ENCODE measurements at regions not wholly inside any gene's neighbourhood (a gene's known extent, or its start where the extent isn't known, plus 50 kb on each side); places are given as distances from the start of the nearest gene placed in this dataset.

- ATAC-seq, result no peak
- intact Hi-C loops (cut with DNase I, micrococcal nuclease), result loop anchor here in 1 of 2 donors (5.0 kb wide), 1 partner anchor 411 kb away; no protein-coding TSS in a partner anchor
- DNase-seq, result no peak
These were observed 598.8 kb upstream of the BRINP1 start for GRCh38 chr9:119967867-119968535.

- DNase-seq (no peak), ATAC-seq (no peak)
- intact Hi-C loops (cut with DNase I, micrococcal nuclease), result no loop called here
These were observed 594.6 kb upstream of the BRINP1 start for GRCh38 chr9:119963798-119964372.

GRCh38 chr9:119963258-119963797 lies 594.1 kb upstream of the BRINP1 start:
- no peak for ATAC-seq
- no peak for DNase-seq

GRCh38 chr9:119961774-119962424 lies 592.7 kb upstream of the BRINP1 start:
- ATAC-seq (peak; percentile 63), DNase-seq (peak in 1 of 2 donors; percentile 57)
- intact Hi-C loops (cut with DNase I, micrococcal nuclease), result no loop called here

More at GRCh38 chr9:119963258-119963797, 594.1 kb upstream of the BRINP1 start:
- intact Hi-C loops (cut with DNase I, micrococcal nuclease), result no loop called here

GRCh38 chr9:119959846-119960545 lies 590.8 kb upstream of the BRINP1 start:
- DNase-seq (no peak), ATAC-seq (no peak)
- intact Hi-C loops (cut with DNase I, micrococcal nuclease), result no loop called here

GRCh38 chr9:119956111-119956510 lies 586.9 kb upstream of the BRINP1 start:
- intact Hi-C loops (cut with DNase I, micrococcal nuclease), result no loop called here
- DNase-seq (no peak), ATAC-seq (no peak)

GRCh38 chr9:119955276-119955675 lies 586.0 kb upstream of the BRINP1 start:
- DNase-seq (no peak), ATAC-seq (no peak)
- intact Hi-C loops (cut with DNase I, micrococcal nuclease), result no loop called here

GRCh38 chr9:119951591-119951990 lies 582.4 kb upstream of the BRINP1 start:
- no peak for DNase-seq
- ATAC-seq, result no peak
- intact Hi-C loops (cut with DNase I, micrococcal nuclease), result no loop called here

GRCh38 chr9:119951090-119951489 lies 581.9 kb upstream of the BRINP1 start:
- ATAC-seq (no peak), DNase-seq (no peak)
- intact Hi-C loops (cut with DNase I, micrococcal nuclease), result no loop called here

- DNase-seq (no peak), ATAC-seq (no peak)
- intact Hi-C loops (cut with DNase I, micrococcal nuclease), result no loop called here
These were observed 576.5 kb upstream of the BRINP1 start for GRCh38 chr9:119945686-119946085.

GRCh38 chr9:119941091-119941490 lies 571.9 kb upstream of the BRINP1 start:
- ATAC-seq (no peak), DNase-seq (no peak)
- intact Hi-C loops (cut with DNase I, micrococcal nuclease), result no loop called here

GRCh38 chr9:119938871-119939270 lies 569.6 kb upstream of the BRINP1 start:
- DNase-seq (no peak), ATAC-seq (no peak)
- intact Hi-C loops (cut with DNase I, micrococcal nuclease), result no loop called here

- DNase-seq (no peak), ATAC-seq (no peak)
- intact Hi-C loops (cut with DNase I, micrococcal nuclease), result no loop called here
These were observed 565.3 kb upstream of the BRINP1 start for GRCh38 chr9:119934497-119934896.

GRCh38 chr9:119933191-119933590 lies 564.0 kb upstream of the BRINP1 start:
- ATAC-seq (no peak), DNase-seq (no peak)
- intact Hi-C loops (cut with DNase I, micrococcal nuclease), result no loop called here

- intact Hi-C loops (cut with DNase I, micrococcal nuclease), result no loop called here
- no peak for DNase-seq
- no peak for ATAC-seq
These were observed 555.5 kb upstream of the BRINP1 start for GRCh38 chr9:119924736-119925135.

GRCh38 chr9:119917175-119917574 lies 547.9 kb upstream of the BRINP1 start:
- intact Hi-C loops (cut with DNase I, micrococcal nuclease), result no loop called here
- DNase-seq, result no peak
- ATAC-seq, result no peak

- DNase-seq (no peak), ATAC-seq (no peak)
These were observed 537.8 kb upstream of the BRINP1 start for GRCh38 chr9:119907056-119907455.

GRCh38 chr9:119905724-119906123 lies 536.5 kb upstream of the BRINP1 start:
- DNase-seq (no peak), ATAC-seq (no peak)
- intact Hi-C loops (cut with DNase I, micrococcal nuclease), result no loop called here

More at GRCh38 chr9:119907056-119907455, 537.8 kb upstream of the BRINP1 start:
- intact Hi-C loops (cut with DNase I, micrococcal nuclease), result no loop called here

GRCh38 chr9:119903851-119904250 lies 534.6 kb upstream of the BRINP1 start:
- no peak for DNase-seq
- intact Hi-C loops (cut with DNase I, micrococcal nuclease), result no loop called here
- ATAC-seq, result no peak

All from left colon (tissue), 2 donors.